NT2/D1 (cell line): ENCODE measurements at regions not wholly inside any gene's neighbourhood (a gene's known extent, or its start where the extent isn't known, plus 50 kb on each side); places are given as distances from the start of the nearest gene placed in this dataset.

ENCODE experiments used
- SUZ12 ChIP-seq: IDR thresholded peaks from 2 replicates; pipeline ENCODE4 v1.6.1; 2011; ENCODE audit not compliant: insufficient read length, insufficient read depth; ENCODE audit errors: extremely low read depth
- YY1 ChIP-seq: IDR thresholded peaks from 2 replicates; pipeline ENCODE4 v1.6.1; 2011; ENCODE audit not compliant: insufficient read length, insufficient read depth
- ZNF274 ChIP-seq: IDR thresholded peaks from 2 replicates; pipeline ENCODE4 v1.6.1; 2011; ENCODE audit warnings: mild to moderate bottlenecking, low read depth, low read length

GRCh38 chr3:116977441-116977840 lies 267.9 kb downstream of the TUSC7 start:
- TF ChIP-seq YY1: no peak
- TF ChIP-seq ZNF274: no peak
- no peak for TF ChIP-seq SUZ12
